IMR-90 (cell line): ENCODE measurements at regions not wholly inside any gene's neighbourhood (a gene's known extent, or its start where the extent isn't known, plus 50 kb on each side); places are given as distances from the start of the nearest gene placed in this dataset.

Experiments
- ATAC-seq: fragments of 200-7000 bp; cut with Tn5 transposase; 2 replicates; pipeline ENCODE4 v1.9.1; 2020; ENCODE audit warnings: low read depth, mild to moderate bottlenecking, moderate library complexity
- BruUV-seq: library from RNA; stranded (reverse); fragments of 400-500 nt; replicated peaks from 2 replicates; lab custom pipeline; 2021; lab: Mats Ljungman, UMichigan
- CTCF ChIA-PET: fragments of 300-600 bp; formaldehyde crosslinking; extraction: SDS; loops from one replicate; lab custom pipeline; 2021; ENCODE audit warnings: antibody characterized with exemption; lab: Yijun Ruan, JAX
- POLR2A ChIA-PET: fragments of 300-600 bp; sonication (Branson Sonifier 250); formaldehyde crosslinking; loops from one replicate; lab custom pipeline; 2022; ENCODE audit warnings: antibody characterized with exemption; ENCODE audit not compliant: unreplicated experiment; lab: Charles Lee
- DNase-seq: peaks from one replicate; pipeline ENCODE4 v3.0.0; 2013
- H2AFZ ChIP-seq: replicated peaks from 2 replicates; pipeline ENCODE3; 2013; ENCODE audit warnings: low read length, mild to moderate bottlenecking; ENCODE audit not compliant: poor library complexity
- H2AK5ac ChIP-seq: 2 replicates; pipeline ENCODE4 v1.6.1; 2013; ENCODE audit warnings: low read depth, low read length, inconsistent platforms
- H2AK9ac ChIP-seq: replicated peaks from 2 replicates; pipeline ENCODE3; 2013; ENCODE audit warnings: mild to moderate bottlenecking, low read depth, low read length, moderate library complexity; ENCODE audit not compliant: poor library complexity
- H2BK120ac ChIP-seq: 2 replicates; pipeline ENCODE4 v1.6.1; 2013; ENCODE audit warnings: low read depth, low read length, inconsistent platforms
- H2BK15ac ChIP-seq: 3 replicates; pipeline ENCODE4 v1.6.1; 2013; ENCODE audit warnings: low read depth, low read length, inconsistent platforms
- H2BK20ac ChIP-seq: 2 replicates; pipeline ENCODE4 v1.6.1; 2013; ENCODE audit warnings: low read depth, mild to moderate bottlenecking, inconsistent platforms, low read length, moderate library complexity
- H2BK5ac ChIP-seq: 2 replicates; pipeline ENCODE4 v1.6.1; 2013; ENCODE audit warnings: mild to moderate bottlenecking, low read depth, low read length, inconsistent platforms; ENCODE audit not compliant: poor library complexity, severe bottlenecking
- H3K14ac ChIP-seq: replicated peaks from 2 replicates; pipeline ENCODE4 v1.6.1; 2013; ENCODE audit warnings: low read depth, low read length, inconsistent platforms
- H3K18ac ChIP-seq: 2 replicates; pipeline ENCODE4 v1.6.1; 2013; ENCODE audit warnings: low read depth, low read length, control low read depth
- H3K23ac ChIP-seq: 2 replicates; pipeline ENCODE4 v1.6.1; 2013; ENCODE audit warnings: low read depth, low read length, inconsistent platforms
- H3K27ac ChIP-seq: 2 replicates; pipeline ENCODE4 v1.5.1; 2013; ENCODE audit warnings: mild to moderate bottlenecking, control low read depth, low read length; ENCODE audit not compliant: insufficient read depth
- H3K27me3 ChIP-seq: 2 replicates; pipeline ENCODE4 v1.6.1; 2013; ENCODE audit warnings: low read length; ENCODE audit not compliant: control insufficient read depth, insufficient read depth
- H3K36me3 ChIP-seq: 2 replicates; pipeline ENCODE4 v1.6.1; 2013; ENCODE audit warnings: low read length, mixed read lengths; ENCODE audit not compliant: control insufficient read depth, insufficient read depth
- H3K4ac ChIP-seq: 2 replicates; pipeline ENCODE4 v1.6.1; 2013; ENCODE audit warnings: low read depth, low read length, inconsistent platforms
- H3K4me1 ChIP-seq: 2 replicates; pipeline ENCODE4 v1.6.1; 2013; ENCODE audit warnings: low read length, mixed read lengths; ENCODE audit not compliant: control insufficient read depth, insufficient read depth
- H3K4me2 ChIP-seq: 2 replicates; pipeline ENCODE4 v1.6.1; 2013; ENCODE audit warnings: low read depth, mild to moderate bottlenecking, control low read depth, low read length, moderate library complexity
- H3K4me3 ChIP-seq: 2 replicates; pipeline ENCODE4 v1.5.1; 2013; ENCODE audit warnings: low read depth, mild to moderate bottlenecking, control low read depth, low read length, moderate library complexity; ENCODE audit not compliant: insufficient read depth
- H3K56ac ChIP-seq: 2 replicates; pipeline ENCODE4 v1.6.1; 2013; ENCODE audit warnings: low read length, inconsistent platforms; ENCODE audit not compliant: insufficient read depth; ENCODE audit errors: extremely low read depth
- H3K79me1 ChIP-seq, 2 experiments: 2 replicates each; pipeline ENCODE4 v1.6.1; 2013; ENCODE audit warnings: low read length in 2 of 2, inconsistent platforms in 1 of 2, low read depth in 1 of 2
- H3K9ac ChIP-seq: 2 replicates; pipeline ENCODE4 v1.6.1; 2013; ENCODE audit warnings: low read depth, low read length, control low read depth
- H3K9me1 ChIP-seq: 2 replicates; pipeline ENCODE4 v1.6.1; 2013; ENCODE audit warnings: low read length, inconsistent platforms; ENCODE audit not compliant: insufficient read depth
- H3K9me3 ChIP-seq: 2 replicates; pipeline ENCODE4 v1.6.1; 2013; ENCODE audit warnings: low read length; ENCODE audit not compliant: control insufficient read depth, insufficient read depth
- H4K20me1 ChIP-seq: 2 replicates; pipeline ENCODE4 v1.6.1; 2013; ENCODE audit warnings: low read length, inconsistent platforms; ENCODE audit not compliant: insufficient read depth
- H4K5ac ChIP-seq: 2 replicates; pipeline ENCODE4 v1.6.1; 2013; ENCODE audit warnings: mild to moderate bottlenecking, low read depth, low read length, control low read depth
- H4K8ac ChIP-seq, 2 experiments: 2 replicates each; pipeline ENCODE4 v1.6.1; 2013; ENCODE audit warnings: low read depth in 2 of 2, low read length in 2 of 2, control low read depth in 1 of 2, inconsistent platforms in 1 of 2
- H4K91ac ChIP-seq: 2 replicates; pipeline ENCODE4 v1.6.1; 2013; ENCODE audit warnings: low read depth, low read length, inconsistent platforms; ENCODE audit not compliant: insufficient read depth
- RAD21 ChIP-seq: IDR thresholded peaks from 2 replicates; pipeline ENCODE4 v1.6.1; 2012; ENCODE audit warnings: low read length, improper control_type of control experiment
- SMC3 ChIP-seq: fragments of 150-350 bp; IDR thresholded peaks from 2 replicates; pipeline ENCODE4 v1.6.1; 2016; ENCODE audit warnings: low read depth, mild to moderate bottlenecking, antibody characterized with exemption, low read length, moderate library complexity
- WGBS, 2 experiments: methylation state at CpG; one replicate each; pipeline versions ENCODE4 v1.1.5 to v1.1.7; 2013; ENCODE audit warnings: missing lambda C conversion rate in 2 of 2; ENCODE audit not compliant: insufficient read length in 1 of 2; ENCODE audit errors: extremely low coverage in 2 of 2; 5-methylcytosine and 5-hydroxymethylcytosine counted together
- dilution Hi-C: fragments of 300-500 bp; cut with HindIII; formaldehyde crosslinking; loops from one replicate; pipeline ENCODE4 v1.14.3; 2018; ENCODE audit warnings: low sequenced_read_pairs; ENCODE audit not compliant: unreplicated experiment
- in situ Hi-C: fragments of 300-500 bp; cut with MboI; formaldehyde crosslinking; loops from 3 replicates; pipeline ENCODE4 v1.14.3; 2019; ENCODE audit warnings: low sequenced_read_pairs, inconsistent platforms, mixed read lengths
- intact Hi-C: fragments of 100-400 bp; cut with micrococcal nuclease; formaldehyde crosslinking; loops from 2 replicates; pipeline ENCODE4 v1.10.0; 2022

DNA sequence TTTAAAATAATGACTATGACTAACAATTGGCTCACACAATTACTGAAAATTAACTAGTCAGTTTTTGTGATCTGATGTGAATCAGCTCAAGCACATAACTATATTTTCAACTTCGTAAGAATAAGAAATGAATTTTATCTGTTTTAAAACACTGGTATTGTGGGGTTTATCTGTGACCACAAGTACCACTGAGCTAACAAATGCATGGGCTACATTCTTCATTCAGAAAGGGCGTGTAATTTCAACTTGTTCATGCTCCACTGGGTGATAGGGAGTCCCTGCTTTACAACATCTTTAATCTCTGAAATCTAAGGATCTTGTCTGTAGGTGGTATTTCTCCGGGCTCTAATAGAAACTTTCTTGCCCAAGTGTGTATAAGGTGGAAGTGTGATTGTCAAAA lies 1311.5 kb upstream of the GJE1 start:
- Histone ChIP-seq H3K27ac (no peak overlapping the region), H3K4me2 (no peak overlapping the region), H3K14ac (no peak overlapping the region), H3K18ac (no peak overlapping the region), H3K4me3 (no peak overlapping the region), H2BK20ac (no peak overlapping the region), H2AK9ac (no peak overlapping the region), H3K9ac (no peak overlapping the region), H4K8ac (no peak overlapping the region), H3K27me3 (no peaks in the 10 kb centered on the region), H3K9me3 (no peaks in the 10 kb centered on the region), H3K36me3 (no peaks in the 10 kb centered on the region), H2AFZ (no peak overlapping the region), H2BK5ac (no peak overlapping the region), H3K9me1 (no peaks in the 10 kb centered on the region), H2BK120ac (no peak overlapping the region), H2AK5ac (no peak overlapping the region), H2BK15ac (no peak overlapping the region), H3K56ac (no peak overlapping the region), H3K23ac (no peak overlapping the region), H4K20me1 (no peaks in the 10 kb centered on the region), H4K5ac (no peak overlapping the region), H3K4ac (no peak overlapping the region), H4K91ac (no peak overlapping the region), H3K79me1 (no peaks in the 10 kb centered on the region), H3K4me1 (peaks cover 2% of the 10 kb centered on the region)
- ATAC-seq (no peak), DNase-seq (no peak)
- TF ChIP-seq RAD21 (no peak), SMC3 (no peak)
- in situ Hi-C loops (no loop called here), intact Hi-C loops (loop anchor here (10.0 kb wide), 1 partner anchor 264 kb away; no protein-coding TSS in a partner anchor), dilution Hi-C loops (no loop called here)
- no CpG with 5 or more reads among the region's 3 CpGs for WGBS, 2 experiments
- ChIA-PET CTCF (no interaction called here), POLR2A (no interaction called here)
- no TSS peak for BruUV-seq
